HepG2 (cell line): ENCODE measurements at regions not wholly inside any gene's neighbourhood (a gene's known extent, or its start where the extent isn't known, plus 50 kb on each side); places are given as distances from the start of the nearest gene placed in this dataset.

Experiments used
- ATAC-seq: fragments of 200-7000 bp; cut with Tn5 transposase; 3 replicates; pipeline ENCODE4 v1.9.1; 2020; ENCODE audit warnings: mild to moderate bottlenecking, moderate library complexity
- BruUV-seq: library from RNA; stranded (reverse); fragments of 400-500 nt; replicated peaks from 2 replicates; lab custom pipeline; 2021; lab: Mats Ljungman, UMichigan
- CTCF ChIA-PET: fragments of 300-600 bp; formaldehyde crosslinking; extraction: SDS; loops from one replicate; lab custom pipeline; 2021; ENCODE audit warnings: low total read pairs, inconsistent platforms, low intra/inter-chr PET ratio; lab: Yijun Ruan, JAX
- POLR2A ChIA-PET: fragments of 350-600 bp; sonication (Branson Sonifier 250); formaldehyde crosslinking; loops from one replicate; lab custom pipeline; 2020; ENCODE audit warnings: antibody characterized with exemption, inconsistent platforms; lab: Yijun Ruan, JAX
- DNase-seq: peaks from one replicate; pipeline ENCODE4 v3.0.0-alpha.2; 2015; ENCODE audit warnings: low spot score
- FAIRE-seq: peaks from 3 replicates; lab custom pipeline; 2011; peaks lifted over from hg19 to GRCh38; lab: Jason Lieb, UNC
- H2AFZ ChIP-seq: one replicate; pipeline ENCODE4 v1.6.1; 2011; ENCODE audit warnings: low read length, inconsistent platforms
- H3K27ac ChIP-seq: fragments of 300-600 bp; 3 replicates; pipeline ENCODE4 v1.8.0; 2011; ENCODE audit warnings: mixed run types, mild to moderate bottlenecking, mixed read lengths, low read length, inconsistent platforms; ENCODE audit not compliant: insufficient read depth; ENCODE audit errors: extremely low read length
- H3K27me3 ChIP-seq, 2 experiments: fragments of 200-600 bp in 1 of 2; 2 replicates in 1 of 2; 3 replicates in 1 of 2; pipeline versions ENCODE4 v1.6.0 to v1.8.0; 2011; ENCODE audit warnings: low read length in 2 of 2, mild to moderate bottlenecking in 2 of 2, moderate library complexity in 2 of 2, inconsistent platforms in 1 of 2; ENCODE audit not compliant: insufficient read depth in 2 of 2, control insufficient read depth in 1 of 2
- H3K36me3 ChIP-seq, 2 experiments: fragments of 200-600 bp in 1 of 2; replicated peaks in 1 of 2; 2 replicates in 1 of 2; 3 replicates in 1 of 2; pipeline versions ENCODE4 v1.5.1 to v1.8.0; 2011; ENCODE audit warnings: low read length in 2 of 2, inconsistent platforms in 1 of 2; ENCODE audit not compliant: insufficient read depth in 2 of 2, control insufficient read depth in 1 of 2
- H3K4me1 ChIP-seq: 2 replicates; pipeline ENCODE4 v1.5.1; 2012; ENCODE audit warnings: low read length, inconsistent platforms; ENCODE audit not compliant: insufficient read depth
- H3K4me2 ChIP-seq: 2 replicates; pipeline ENCODE4 v1.6.0; 2011; ENCODE audit warnings: low read depth, low read length, inconsistent platforms
- H3K4me3 ChIP-seq, 3 experiments: fragments of 200-600 bp in 1 of 3; sonication (generic), shearing (Covaris generic) in 1 of 3; replicated peaks in 1 of 3; 2 replicates each; pipeline ENCODE4 v1.5.1; 2011 to 2016; ENCODE audit warnings: low read length in 3 of 3, inconsistent platforms in 2 of 3, low read depth in 2 of 3, mild to moderate bottlenecking in 2 of 3, control low read depth in 1 of 3, mixed read lengths in 1 of 3; ENCODE audit not compliant: insufficient read depth in 1 of 3
- H3K79me2 ChIP-seq: one replicate; pipeline ENCODE4 v1.6.1; 2011; ENCODE audit warnings: low read length, inconsistent platforms; ENCODE audit not compliant: insufficient read depth
- H3K9ac ChIP-seq: 2 replicates; pipeline ENCODE4 v1.6.0; 2011; ENCODE audit warnings: mild to moderate bottlenecking, low read depth, low read length, inconsistent platforms; ENCODE audit not compliant: insufficient read depth
- H3K9me3 ChIP-seq: 2 replicates; pipeline ENCODE4 v1.5.1; 2012; ENCODE audit warnings: mild to moderate bottlenecking, low read length
- H4K20me1 ChIP-seq: 2 replicates; pipeline ENCODE4 v1.6.0; 2011; ENCODE audit warnings: inconsistent platforms, mild to moderate bottlenecking, low read length, moderate library complexity; ENCODE audit not compliant: insufficient read depth
- GATAD2A ChIP-seq: IDR thresholded peaks from 2 replicates; pipeline ENCODE4 v1.6.1; 2016
- HMG20B ChIP-seq: conservative IDR thresholded peaks from 2 replicates; pipeline ENCODE4 v1.6.1; 2016; ENCODE audit warnings: missing genetic modification reagents, missing compliant biosample characterization
- HNRNPUL1 ChIP-seq: fragments of 200-400 bp; formaldehyde crosslinking; IDR thresholded peaks from 2 replicates; pipeline ENCODE4 v1.6.1; 2017; ENCODE audit warnings: low read depth, mild to moderate bottlenecking, low read length, moderate library complexity
- HOXA7 ChIP-seq: sonication (generic); formaldehyde crosslinking; IDR thresholded peaks from 2 replicates; pipeline ENCODE4 v1.8.1; 2022; ENCODE audit warnings: mild to moderate bottlenecking, missing genetic modification reagents, moderate library complexity
- POLR2AphosphoS5 ChIP-seq: IDR thresholded peaks from 2 replicates; pipeline ENCODE4 v1.6.1; 2012; ENCODE audit warnings: low read depth, low read length
- PRMT3 ChIP-seq: sonication (generic); formaldehyde crosslinking; IDR thresholded peaks from 2 replicates; pipeline ENCODE4 v1.8.1; 2022; ENCODE audit warnings: low read depth, mild to moderate bottlenecking, moderate library complexity, missing genetic modification reagents, borderline replicate concordance
- RXRB ChIP-seq: IDR thresholded peaks from 2 replicates; pipeline ENCODE4 v1.6.1; 2016; ENCODE audit warnings: borderline replicate concordance, missing genetic modification reagents, missing compliant biosample characterization
- SAP130 ChIP-seq: IDR thresholded peaks from 2 replicates; pipeline ENCODE4 v1.6.1; 2016; ENCODE audit warnings: low read depth
- ZNF75D ChIP-seq: sonication (generic); formaldehyde crosslinking; IDR thresholded peaks from 2 replicates; pipeline ENCODE4 v1.8.1; 2023; ENCODE audit warnings: missing genetic modification reagents, mild to moderate bottlenecking, borderline replicate concordance
- ZNF777 ChIP-seq: sonication (generic); formaldehyde crosslinking; IDR thresholded peaks from 2 replicates; pipeline ENCODE4 v1.4.0; 2020; ENCODE audit warnings: missing genetic modification reagents
- WGBS: methylation state at CpG from one replicate; pipeline ENCODE4 v1.1.6; 2017; ENCODE audit warnings: low lambda C conversion rate; 5-methylcytosine and 5-hydroxymethylcytosine counted together
- in situ Hi-C: cut with HindIII; loops from 2 replicates; pipeline ENCODE4 v1.10.0; 2017; ENCODE audit warnings: low pct_unique_long_range_greater_than_20kb; ENCODE audit not compliant: extremely low pct_ligation_motif_present
- intact Hi-C: fragments of 100-400 bp; cut with micrococcal nuclease; formaldehyde crosslinking; loops from one replicate; pipeline ENCODE4 v1.10.0; 2022; ENCODE audit not compliant: unreplicated experiment
- TF ChIP-seq, protein P1 (sequence below): sonication (generic); formaldehyde crosslinking; IDR thresholded peaks from 2 replicates; pipeline ENCODE4 v1.4.0; 2020; ENCODE audit warnings: missing genetic modification reagents, borderline replicate concordance
- TF ChIP-seq, protein P2 (sequence below): sonication (generic); formaldehyde crosslinking; IDR thresholded peaks from 2 replicates; pipeline ENCODE4 v1.9.0; 2022; ENCODE audit warnings: missing genetic modification reagents, mild to moderate bottlenecking, borderline replicate concordance
- TF ChIP-seq, protein P3 (sequence below): sonication (generic); formaldehyde crosslinking; IDR thresholded peaks from 2 replicates; pipeline ENCODE4 v1.4.0; 2020; ENCODE audit warnings: mild to moderate bottlenecking, missing genetic modification reagents
- TF ChIP-seq, protein P4 (sequence below): sonication (generic); formaldehyde crosslinking; IDR thresholded peaks from 2 replicates; pipeline ENCODE4 v1.4.0; 2020; ENCODE audit warnings: missing genetic modification reagents
- TF ChIP-seq, protein P5 (sequence below): sonication (generic); formaldehyde crosslinking; IDR thresholded peaks from 2 replicates; pipeline ENCODE4 v1.4.0; 2020; ENCODE audit warnings: missing genetic modification reagents
- TF ChIP-seq, protein P6 (sequence below): sonication (generic); formaldehyde crosslinking; IDR thresholded peaks from 2 replicates; pipeline ENCODE4 v1.4.0; 2020; ENCODE audit warnings: mild to moderate bottlenecking, missing genetic modification reagents

DNA sequence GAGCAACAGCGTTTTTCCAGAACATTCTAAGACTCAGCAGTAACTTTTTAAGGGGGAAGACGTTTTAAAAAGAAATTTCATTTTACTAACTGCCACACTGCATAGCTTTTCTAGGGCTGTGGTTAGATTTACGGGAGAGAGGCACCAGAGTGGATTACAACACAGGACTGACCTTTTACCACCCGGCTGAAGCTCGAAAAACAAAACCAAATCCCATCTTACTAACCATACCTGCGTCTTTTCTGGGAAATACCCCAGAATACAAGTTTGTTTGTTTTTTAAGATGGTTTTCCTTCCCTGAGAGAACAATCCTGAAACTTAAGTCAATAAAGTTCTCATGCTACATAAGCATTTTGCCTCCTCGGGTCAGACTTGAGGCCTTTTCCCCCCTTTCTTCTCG, 209.3 kb upstream of the SOX4 start:
- peak overlapping the region; percentile 15 to 37 (median 19); a peak in 3 of 6 replicates for H3K4me3 ChIP-seq
- DNase-seq: peak; percentile 30
- no TSS peak for BruUV-seq
- no peaks in the 10 kb centered on the region for H3K79me2 ChIP-seq
- H3K4me1 ChIP-seq: peaks cover 48% of the 10 kb centered on the region
- peak; percentile 12 for FAIRE-seq
- H4K20me1 ChIP-seq: no peaks in the 10 kb centered on the region
- peak overlapping the region; percentile 86 for H2AFZ ChIP-seq
- H3K9me3 ChIP-seq: no peaks in the 10 kb centered on the region
- H3K27me3 ChIP-seq: no peaks in the 10 kb centered on the region
- CTCF ChIA-PET: no interaction called here
- 6% methylated on average over 8 of the region's 8 CpGs for WGBS
- no peaks in the 10 kb centered on the region for H3K36me3 ChIP-seq
- peak; percentile 63 for ATAC-seq
- no peak overlapping the region for H3K9ac ChIP-seq
- POLR2A ChIA-PET: interaction anchor here (0.9 to 1.8 kb wide), 2 partner anchors 67 to 204 kb away, joined by 3 to 5 read pairs; no protein-coding TSS in a partner anchor
- in situ Hi-C loops (no loop called here), intact Hi-C loops (loop anchor here (5.0 kb wide), 1 partner anchor 382 kb away; no protein-coding TSS in a partner anchor)
- H3K4me2 ChIP-seq: peak overlapping the region; percentile 75
- no peak overlapping the region for H3K27ac ChIP-seq
- TF ChIP-seq, protein P1, sequence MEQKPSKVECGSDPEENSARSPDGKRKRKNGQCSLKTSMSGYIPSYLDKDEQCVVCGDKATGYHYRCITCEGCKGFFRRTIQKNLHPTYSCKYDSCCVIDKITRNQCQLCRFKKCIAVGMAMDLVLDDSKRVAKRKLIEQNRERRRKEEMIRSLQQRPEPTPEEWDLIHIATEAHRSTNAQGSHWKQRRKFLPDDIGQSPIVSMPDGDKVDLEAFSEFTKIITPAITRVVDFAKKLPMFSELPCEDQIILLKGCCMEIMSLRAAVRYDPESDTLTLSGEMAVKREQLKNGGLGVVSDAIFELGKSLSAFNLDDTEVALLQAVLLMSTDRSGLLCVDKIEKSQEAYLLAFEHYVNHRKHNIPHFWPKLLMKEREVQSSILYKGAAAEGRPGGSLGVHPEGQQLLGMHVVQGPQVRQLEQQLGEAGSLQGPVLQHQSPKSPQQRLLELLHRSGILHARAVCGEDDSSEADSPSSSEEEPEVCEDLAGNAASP (CRISPR knock-in tag): 0 out of 2 replicates have a peak, but pooled peaks have one; percentile 30
- TF ChIP-seq, protein P2, sequence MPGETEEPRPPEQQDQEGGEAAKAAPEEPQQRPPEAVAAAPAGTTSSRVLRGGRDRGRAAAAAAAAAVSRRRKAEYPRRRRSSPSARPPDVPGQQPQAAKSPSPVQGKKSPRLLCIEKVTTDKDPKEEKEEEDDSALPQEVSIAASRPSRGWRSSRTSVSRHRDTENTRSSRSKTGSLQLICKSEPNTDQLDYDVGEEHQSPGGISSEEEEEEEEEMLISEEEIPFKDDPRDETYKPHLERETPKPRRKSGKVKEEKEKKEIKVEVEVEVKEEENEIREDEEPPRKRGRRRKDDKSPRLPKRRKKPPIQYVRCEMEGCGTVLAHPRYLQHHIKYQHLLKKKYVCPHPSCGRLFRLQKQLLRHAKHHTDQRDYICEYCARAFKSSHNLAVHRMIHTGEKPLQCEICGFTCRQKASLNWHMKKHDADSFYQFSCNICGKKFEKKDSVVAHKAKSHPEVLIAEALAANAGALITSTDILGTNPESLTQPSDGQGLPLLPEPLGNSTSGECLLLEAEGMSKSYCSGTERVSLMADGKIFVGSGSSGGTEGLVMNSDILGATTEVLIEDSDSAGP (CRISPR knock-in tag): no peak
- TF ChIP-seq HNRNPUL1 (no peak), PRMT3 (CRISPR knock-in tag) (no peak), HMG20B (CRISPR knock-in tag) (no peak), ZNF777 (CRISPR knock-in tag) (no peak), HOXA7 (CRISPR knock-in tag) (no peak), RXRB (CRISPR knock-in tag) (peak; percentile 29; the same call in 1 of the 2 replicates), ZNF75D (CRISPR knock-in tag) (no peak), GATAD2A (peak; percentile 71), POLR2AphosphoS5 (no peak), SAP130 (CRISPR knock-in tag) (no peak)
- TF ChIP-seq, protein P3, sequence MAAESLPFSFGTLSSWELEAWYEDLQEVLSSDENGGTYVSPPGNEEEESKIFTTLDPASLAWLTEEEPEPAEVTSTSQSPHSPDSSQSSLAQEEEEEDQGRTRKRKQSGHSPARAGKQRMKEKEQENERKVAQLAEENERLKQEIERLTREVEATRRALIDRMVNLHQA (CRISPR knock-in tag): no peak
- TF ChIP-seq, protein P4, sequence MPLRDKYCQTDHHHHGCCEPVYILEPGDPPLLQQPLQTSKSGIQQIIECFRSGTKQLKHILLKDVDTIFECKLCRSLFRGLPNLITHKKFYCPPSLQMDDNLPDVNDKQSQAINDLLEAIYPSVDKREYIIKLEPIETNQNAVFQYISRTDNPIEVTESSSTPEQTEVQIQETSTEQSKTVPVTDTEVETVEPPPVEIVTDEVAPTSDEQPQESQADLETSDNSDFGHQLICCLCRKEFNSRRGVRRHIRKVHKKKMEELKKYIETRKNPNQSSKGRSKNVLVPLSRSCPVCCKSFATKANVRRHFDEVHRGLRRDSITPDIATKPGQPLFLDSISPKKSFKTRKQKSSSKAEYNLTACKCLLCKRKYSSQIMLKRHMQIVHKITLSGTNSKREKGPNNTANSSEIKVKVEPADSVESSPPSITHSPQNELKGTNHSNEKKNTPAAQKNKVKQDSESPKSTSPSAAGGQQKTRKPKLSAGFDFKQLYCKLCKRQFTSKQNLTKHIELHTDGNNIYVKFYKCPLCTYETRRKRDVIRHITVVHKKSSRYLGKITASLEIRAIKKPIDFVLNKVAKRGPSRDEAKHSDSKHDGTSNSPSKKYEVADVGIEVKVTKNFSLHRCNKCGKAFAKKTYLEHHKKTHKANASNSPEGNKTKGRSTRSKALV (CRISPR knock-in tag): no peak
- TF ChIP-seq, protein P5, sequence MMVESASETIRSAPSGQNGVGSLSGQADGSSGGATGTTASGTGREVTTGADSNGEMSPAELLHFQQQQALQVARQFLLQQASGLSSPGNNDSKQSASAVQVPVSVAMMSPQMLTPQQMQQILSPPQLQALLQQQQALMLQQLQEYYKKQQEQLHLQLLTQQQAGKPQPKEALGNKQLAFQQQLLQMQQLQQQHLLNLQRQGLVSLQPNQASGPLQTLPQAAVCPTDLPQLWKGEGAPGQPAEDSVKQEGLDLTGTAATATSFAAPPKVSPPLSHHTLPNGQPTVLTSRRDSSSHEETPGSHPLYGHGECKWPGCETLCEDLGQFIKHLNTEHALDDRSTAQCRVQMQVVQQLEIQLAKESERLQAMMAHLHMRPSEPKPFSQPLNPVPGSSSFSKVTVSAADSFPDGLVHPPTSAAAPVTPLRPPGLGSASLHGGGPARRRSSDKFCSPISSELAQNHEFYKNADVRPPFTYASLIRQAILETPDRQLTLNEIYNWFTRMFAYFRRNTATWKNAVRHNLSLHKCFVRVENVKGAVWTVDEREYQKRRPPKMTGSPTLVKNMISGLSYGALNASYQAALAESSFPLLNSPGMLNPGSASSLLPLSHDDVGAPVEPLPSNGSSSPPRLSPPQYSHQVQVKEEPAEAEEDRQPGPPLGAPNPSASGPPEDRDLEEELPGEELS (CRISPR knock-in tag): no peak
- TF ChIP-seq, protein P6, sequence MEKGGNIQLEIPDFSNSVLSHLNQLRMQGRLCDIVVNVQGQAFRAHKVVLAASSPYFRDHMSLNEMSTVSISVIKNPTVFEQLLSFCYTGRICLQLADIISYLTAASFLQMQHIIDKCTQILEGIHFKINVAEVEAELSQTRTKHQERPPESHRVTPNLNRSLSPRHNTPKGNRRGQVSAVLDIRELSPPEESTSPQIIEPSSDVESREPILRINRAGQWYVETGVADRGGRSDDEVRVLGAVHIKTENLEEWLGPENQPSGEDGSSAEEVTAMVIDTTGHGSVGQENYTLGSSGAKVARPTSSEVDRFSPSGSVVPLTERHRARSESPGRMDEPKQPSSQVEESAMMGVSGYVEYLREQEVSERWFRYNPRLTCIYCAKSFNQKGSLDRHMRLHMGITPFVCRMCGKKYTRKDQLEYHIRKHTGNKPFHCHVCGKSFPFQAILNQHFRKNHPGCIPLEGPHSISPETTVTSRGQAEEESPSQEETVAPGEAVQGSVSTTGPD (CRISPR knock-in tag): peak; percentile 72; the same call in 1 of the 2 replicates
